ENCODE measurements at regions not wholly inside any gene's neighbourhood (a gene's known extent, or its start where the extent isn't known, plus 50 kb on each side); places are given as distances from the start of the nearest gene placed in this dataset.

DNA sequence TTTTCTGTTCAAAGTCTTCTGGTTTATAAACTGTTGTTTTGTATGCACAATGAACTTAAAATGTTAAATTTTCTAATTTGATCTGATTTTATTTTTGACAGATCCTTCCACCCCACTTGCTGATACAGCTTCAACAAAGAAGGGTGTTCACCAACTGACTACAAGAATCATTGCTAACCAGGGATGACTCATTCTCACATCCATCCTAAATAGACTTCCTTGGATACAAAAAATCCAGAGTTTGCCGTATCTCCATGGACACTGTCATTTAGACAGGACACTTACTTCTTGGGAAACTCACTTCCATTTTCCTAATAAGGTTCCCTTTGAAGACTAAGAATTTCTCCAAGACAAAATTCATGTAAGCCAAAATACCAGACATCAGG, 111.6 kb upstream of the NWD2 start:
- Histone ChIP-seq H3K4me3 (ENCODE audit: low read depth, low read length) (no peak overlapping the region), H3K36me3 (ENCODE audit: control insufficient read depth, insufficient read depth, low read length) (no peaks in the 10 kb centered on the region), H3K27me3 (ENCODE audit: control insufficient read depth, insufficient read depth, low read length) (no peaks in the 10 kb centered on the region)
- POLR2A ChIA-PET, result no interaction called here
- no peak for TF ChIP-seq CTCF (IDR thresholded peaks at IDR 0.05; ENCODE audit: insufficient read depth, low read depth, low read length)
- CTCF ChIA-PET, result no interaction called here
- no peak for DNase-seq (ENCODE audit: low read depth)

DNA sequence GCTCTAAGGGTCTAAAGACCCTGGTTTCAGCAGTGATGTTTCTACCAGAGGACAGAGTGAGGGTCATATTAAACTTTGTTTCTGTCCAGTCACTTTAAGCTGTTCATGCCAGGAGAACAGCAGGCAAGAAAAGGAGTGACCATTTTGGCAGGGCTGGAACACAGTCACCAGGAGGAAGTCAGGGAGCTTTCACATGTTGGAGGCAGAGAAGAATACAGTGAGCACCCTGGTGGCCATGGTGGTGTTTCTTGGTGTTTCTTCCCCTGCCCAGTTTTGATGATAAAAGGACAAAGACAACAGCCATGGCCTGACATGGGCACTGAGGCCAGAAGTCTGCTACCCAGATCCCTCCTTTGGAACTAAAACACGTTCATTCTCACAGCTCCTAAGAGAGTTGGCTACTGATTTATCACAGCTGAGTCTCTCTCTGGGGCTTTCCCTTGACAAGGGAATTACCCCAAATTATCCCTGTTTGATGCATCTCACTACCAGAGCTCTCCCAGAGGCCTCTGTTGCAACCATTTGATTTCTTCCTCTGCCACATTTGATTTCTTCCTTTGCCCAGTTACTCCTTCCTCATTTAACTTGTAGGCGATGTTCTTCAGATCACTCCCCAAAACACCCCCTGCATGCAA, 106.4 kb upstream of the NWD2 start:
- CTCF ChIA-PET, result no interaction called here
- no peak for DNase-seq (ENCODE audit: low read depth)
- Histone ChIP-seq H3K27me3 (ENCODE audit: control insufficient read depth, insufficient read depth, low read length) (no peaks in the 10 kb centered on the region), H3K36me3 (ENCODE audit: control insufficient read depth, insufficient read depth, low read length) (no peaks in the 10 kb centered on the region), H3K4me3 (ENCODE audit: low read depth, low read length) (no peak overlapping the region)
- POLR2A ChIA-PET, result no interaction called here
- TF ChIP-seq CTCF (IDR thresholded peaks at IDR 0.05; ENCODE audit: insufficient read depth, low read depth, low read length), result no peak

DNA sequence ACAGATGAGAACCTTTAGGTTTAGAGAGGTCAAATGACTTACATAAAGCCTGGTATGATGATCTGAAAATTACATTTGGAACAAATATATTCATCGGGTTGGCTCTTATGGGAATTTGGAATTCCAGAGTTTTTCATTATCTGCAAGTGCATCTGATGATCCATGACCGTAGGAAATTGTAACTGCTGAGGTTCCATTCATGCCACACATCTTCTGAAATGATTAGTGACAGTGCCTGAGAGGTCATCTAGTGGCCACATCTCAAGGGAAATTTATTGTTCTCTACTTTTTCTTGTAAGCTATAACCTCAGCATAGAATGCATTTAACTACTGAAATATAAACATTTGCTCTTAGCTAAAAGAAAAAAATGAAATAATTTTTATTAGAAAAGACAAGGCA, 105.8 kb upstream of the NWD2 start:
- TF ChIP-seq CTCF (IDR thresholded peaks at IDR 0.05; ENCODE audit: insufficient read depth, low read depth, low read length), result no peak
- Histone ChIP-seq H3K27me3 (ENCODE audit: control insufficient read depth, insufficient read depth, low read length) (no peaks in the 10 kb centered on the region), H3K36me3 (ENCODE audit: control insufficient read depth, insufficient read depth, low read length) (no peaks in the 10 kb centered on the region), H3K4me3 (ENCODE audit: low read depth, low read length) (no peak overlapping the region)
- POLR2A ChIA-PET, result no interaction called here
- no peak for DNase-seq (ENCODE audit: low read depth)
- CTCF ChIA-PET, result no interaction called here

- H3K36me3 ChIP-seq (ENCODE audit: control insufficient read depth, insufficient read depth, low read length), result no peaks in the 10 kb centered on the region
- no peak for DNase-seq (ENCODE audit: low read depth)
- H3K4me3 ChIP-seq (ENCODE audit: low read depth, low read length), result no peak overlapping the region
- ChIA-PET CTCF (interaction anchor here (0.7 kb wide), 1 partner anchor 9 kb away, joined by 3 read pairs; no protein-coding TSS in a partner anchor), POLR2A (no interaction called here)
- H3K27me3 ChIP-seq (ENCODE audit: control insufficient read depth, insufficient read depth, low read length), result no peaks in the 10 kb centered on the region
- TF ChIP-seq CTCF (IDR thresholded peaks at IDR 0.05; ENCODE audit: insufficient read depth, low read depth, low read length), result no peak
Observed at GRCh38 chr4:37139987-37140386, 104.6 kb upstream of the NWD2 start.

- Histone ChIP-seq H3K36me3 (ENCODE audit: control insufficient read depth, insufficient read depth, low read length) (no peaks in the 10 kb centered on the region), H3K4me3 (ENCODE audit: low read depth, low read length) (no peak overlapping the region), H3K27me3 (ENCODE audit: control insufficient read depth, insufficient read depth, low read length) (no peaks in the 10 kb centered on the region)
- ChIA-PET CTCF (no interaction called here), POLR2A (no interaction called here)
- DNase-seq (ENCODE audit: low read depth), result no peak
- TF ChIP-seq CTCF (IDR thresholded peaks at IDR 0.05; ENCODE audit: insufficient read depth, low read depth, low read length), result no peak
Observed at GRCh38 chr4:37146260-37146659, 98.3 kb upstream of the NWD2 start.

All from BJ (cell line).